ENCODE measurements at regions not wholly inside any gene's neighbourhood (a gene's known extent, or its start where the extent isn't known, plus 50 kb on each side); places are given as distances from the start of the nearest gene placed in this dataset.

DNA sequence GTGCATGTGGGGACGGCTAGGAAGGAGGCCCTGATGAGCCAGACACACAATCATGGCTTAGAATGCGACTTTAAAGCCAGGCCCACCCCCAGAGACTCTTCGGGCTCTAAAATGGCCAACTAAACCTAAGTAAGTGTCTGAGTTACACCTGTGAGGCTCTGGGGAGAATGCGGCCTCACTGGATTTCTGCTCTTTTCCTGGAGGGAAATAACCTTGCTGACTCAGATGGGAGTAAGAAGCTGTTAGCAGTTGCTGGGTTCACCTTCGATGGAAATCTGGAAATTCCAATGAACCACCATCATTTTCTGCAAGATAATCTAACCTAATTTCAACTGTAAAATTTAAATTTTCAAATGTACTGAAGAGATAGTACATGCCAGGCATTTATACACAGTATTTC, 97.6 kb upstream of the MAML3 start:
- no peak for DNase-seq (ENCODE audit: low read depth)
- TF ChIP-seq, protein P1, sequence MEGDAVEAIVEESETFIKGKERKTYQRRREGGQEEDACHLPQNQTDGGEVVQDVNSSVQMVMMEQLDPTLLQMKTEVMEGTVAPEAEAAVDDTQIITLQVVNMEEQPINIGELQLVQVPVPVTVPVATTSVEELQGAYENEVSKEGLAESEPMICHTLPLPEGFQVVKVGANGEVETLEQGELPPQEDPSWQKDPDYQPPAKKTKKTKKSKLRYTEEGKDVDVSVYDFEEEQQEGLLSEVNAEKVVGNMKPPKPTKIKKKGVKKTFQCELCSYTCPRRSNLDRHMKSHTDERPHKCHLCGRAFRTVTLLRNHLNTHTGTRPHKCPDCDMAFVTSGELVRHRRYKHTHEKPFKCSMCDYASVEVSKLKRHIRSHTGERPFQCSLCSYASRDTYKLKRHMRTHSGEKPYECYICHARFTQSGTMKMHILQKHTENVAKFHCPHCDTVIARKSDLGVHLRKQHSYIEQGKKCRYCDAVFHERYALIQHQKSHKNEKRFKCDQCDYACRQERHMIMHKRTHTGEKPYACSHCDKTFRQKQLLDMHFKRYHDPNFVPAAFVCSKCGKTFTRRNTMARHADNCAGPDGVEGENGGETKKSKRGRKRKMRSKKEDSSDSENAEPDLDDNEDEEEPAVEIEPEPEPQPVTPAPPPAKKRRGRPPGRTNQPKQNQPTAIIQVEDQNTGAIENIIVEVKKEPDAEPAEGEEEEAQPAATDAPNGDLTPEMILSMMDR (conservative IDR thresholded peaks at IDR 0.05; ENCODE audit: low read depth, low read length) = no peak
- H3K4me3 ChIP-seq (ENCODE audit: low read depth, low read length) = no peak overlapping the region

DNA sequence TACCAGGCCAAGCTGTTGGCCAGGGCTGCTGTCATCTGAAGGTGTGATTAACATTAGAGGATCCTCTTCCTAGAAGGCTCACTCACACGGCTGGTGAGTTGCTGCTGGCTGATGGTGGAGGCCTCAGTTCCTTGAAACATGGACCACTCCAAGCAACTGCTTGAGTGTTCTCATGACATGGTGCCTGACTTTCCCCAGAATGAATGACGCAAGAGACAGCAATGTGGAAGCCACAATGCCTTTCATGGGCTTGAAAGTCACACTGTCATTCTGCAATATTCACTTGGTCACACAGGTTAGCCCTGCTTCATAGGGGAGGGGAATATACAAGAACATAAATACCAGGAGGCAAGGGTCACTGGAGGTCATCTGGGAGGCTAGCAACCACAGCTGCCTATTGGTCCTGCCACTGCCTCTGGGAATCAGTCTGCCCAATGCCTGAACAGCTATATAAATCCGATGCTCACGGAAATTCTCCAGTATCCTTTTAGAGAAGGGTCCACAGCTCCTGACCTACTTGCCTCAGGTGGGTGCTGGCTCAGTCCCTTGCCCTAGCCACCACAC, 97.1 kb upstream of the MAML3 start:
- TF ChIP-seq, protein P1 (conservative IDR thresholded peaks at IDR 0.05; ENCODE audit: low read depth, low read length) = no peak
- no peak for DNase-seq (ENCODE audit: low read depth)
- no peak overlapping the region for H3K4me3 ChIP-seq (ENCODE audit: low read depth, low read length)

DNA sequence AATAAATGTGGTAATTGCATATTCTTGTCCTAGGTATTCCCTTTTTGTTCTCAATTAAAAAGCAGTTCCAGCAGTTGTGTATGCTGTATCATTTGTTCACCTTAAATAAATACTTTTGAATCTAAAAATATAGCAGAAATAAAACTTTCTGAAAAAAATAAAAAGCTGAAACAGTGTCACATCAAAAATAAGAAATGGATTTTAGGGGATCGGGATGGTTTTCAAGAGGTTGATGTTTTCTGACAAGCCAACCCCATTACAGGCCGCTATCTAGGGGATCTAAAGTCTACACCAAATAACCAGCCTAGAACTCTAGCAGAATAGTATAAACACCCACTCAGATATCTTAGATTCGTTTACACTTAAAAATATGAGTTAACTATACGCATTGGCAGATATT, 95.4 kb upstream of the MAML3 start:
- TF ChIP-seq, protein P1 (conservative IDR thresholded peaks at IDR 0.05; ENCODE audit: low read depth, low read length) = no peak
- H3K4me3 ChIP-seq (ENCODE audit: low read depth, low read length) = no peak overlapping the region
- DNase-seq (ENCODE audit: low read depth) = no peak

DNA sequence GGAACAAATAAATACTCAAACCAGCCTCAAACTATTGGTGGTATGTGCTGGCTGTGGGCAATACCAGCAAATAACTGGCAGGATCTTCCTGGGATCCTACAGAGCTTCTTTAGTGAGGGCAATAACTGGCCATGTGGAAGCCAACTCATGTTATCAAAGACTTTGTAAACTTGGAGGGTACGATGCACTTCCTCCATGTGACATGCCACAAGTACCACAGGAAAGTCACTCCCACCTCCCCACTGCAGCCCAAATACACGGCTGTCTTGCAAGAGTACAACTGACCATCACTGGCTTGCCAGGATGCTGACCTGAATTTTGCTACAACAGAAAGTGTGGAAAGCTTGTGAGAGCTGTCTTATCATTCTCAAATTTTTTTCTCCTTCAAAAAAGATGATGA, 93.3 kb upstream of the MAML3 start:
- H3K4me3 ChIP-seq (ENCODE audit: low read depth, low read length) = no peak overlapping the region
- TF ChIP-seq, protein P1 (conservative IDR thresholded peaks at IDR 0.05; ENCODE audit: low read depth, low read length) = no peak
- no peak for DNase-seq (ENCODE audit: low read depth)

DNA sequence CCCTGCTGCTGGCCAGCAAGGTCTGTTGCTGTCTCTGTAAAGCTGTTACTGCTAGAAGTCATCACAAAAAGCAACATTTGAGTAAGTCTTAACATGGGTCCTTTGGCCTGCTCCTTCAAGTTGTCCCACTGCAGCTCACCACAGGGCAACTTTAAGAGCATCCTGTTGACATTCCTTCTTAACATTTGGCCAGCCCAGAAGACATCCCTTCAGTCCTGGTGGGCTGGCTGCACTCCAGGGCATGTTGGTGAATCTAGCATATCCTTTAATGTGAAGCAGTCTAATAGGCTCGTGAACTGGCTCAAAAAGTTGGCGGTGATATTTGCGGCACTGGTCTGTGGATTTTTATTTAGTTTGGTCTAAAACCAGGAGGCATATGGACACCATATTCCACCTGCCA, 92.2 kb upstream of the MAML3 start:
- no peak for DNase-seq (ENCODE audit: low read depth)

DNA sequence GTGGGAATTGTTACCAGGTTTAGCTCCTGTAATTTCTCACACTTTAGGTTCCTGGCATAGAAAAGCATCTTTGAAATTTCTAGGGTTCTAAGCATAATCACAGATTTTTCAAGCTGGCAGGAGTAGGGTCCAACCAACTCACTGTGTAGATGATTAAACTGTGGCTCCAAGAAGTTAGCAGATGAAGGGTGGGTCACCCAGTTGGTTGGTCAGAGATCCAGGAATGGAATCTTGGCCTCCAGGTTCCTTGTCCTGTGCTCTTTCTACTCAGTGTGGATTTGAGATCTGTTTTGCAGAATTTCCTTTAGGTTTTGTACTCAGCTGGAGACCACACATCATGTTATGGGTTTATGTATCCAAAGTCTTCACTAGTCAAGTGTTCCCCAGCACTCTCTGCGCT, 90.3 kb upstream of the MAML3 start:
- DNase-seq (ENCODE audit: low read depth) = no peak
- TF ChIP-seq, protein P1 (conservative IDR thresholded peaks at IDR 0.05; ENCODE audit: low read depth, low read length) = no peak
- H3K4me3 ChIP-seq (ENCODE audit: low read depth, low read length) = no peak overlapping the region

More for the DNA sequence above, 92.2 kb upstream of the MAML3 start:
- no peak overlapping the region for H3K4me3 ChIP-seq (ENCODE audit: low read depth, low read length)
- TF ChIP-seq, protein P1 (conservative IDR thresholded peaks at IDR 0.05; ENCODE audit: low read depth, low read length) = no peak

DNA sequence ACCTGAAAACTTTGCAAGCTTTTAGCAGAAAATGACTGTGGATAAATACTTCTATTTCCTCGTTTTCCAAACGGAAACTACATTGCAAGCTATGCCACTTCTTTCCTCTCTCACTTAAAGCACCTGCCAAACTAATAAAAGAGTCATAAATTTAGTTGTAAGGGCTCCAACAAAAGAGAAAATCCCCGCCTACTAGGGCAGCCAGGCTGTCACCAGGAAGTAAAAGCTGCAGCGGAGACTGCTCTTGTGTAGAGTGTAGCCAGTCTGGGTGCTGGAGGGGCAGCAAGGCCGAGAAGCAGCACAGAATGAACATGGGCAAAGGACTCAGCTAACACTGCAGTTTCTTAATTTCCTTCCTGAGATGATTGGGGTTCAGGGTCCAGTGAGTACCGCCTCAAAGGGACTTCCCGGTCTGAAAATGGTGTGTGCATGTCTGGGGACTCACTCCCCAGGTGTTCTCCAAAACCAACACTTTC, 89.3 kb upstream of the MAML3 start:
- no peak overlapping the region for H3K4me3 ChIP-seq (ENCODE audit: low read depth, low read length)
- TF ChIP-seq, protein P1 (conservative IDR thresholded peaks at IDR 0.05; ENCODE audit: low read depth, low read length) = no peak
- no peak for DNase-seq (ENCODE audit: low read depth)
